ENCODE measurements at regions not wholly inside any gene's neighbourhood (a gene's known extent, or its start where the extent isn't known, plus 50 kb on each side); places are given as distances from the start of the nearest gene placed in this dataset.

DNA sequence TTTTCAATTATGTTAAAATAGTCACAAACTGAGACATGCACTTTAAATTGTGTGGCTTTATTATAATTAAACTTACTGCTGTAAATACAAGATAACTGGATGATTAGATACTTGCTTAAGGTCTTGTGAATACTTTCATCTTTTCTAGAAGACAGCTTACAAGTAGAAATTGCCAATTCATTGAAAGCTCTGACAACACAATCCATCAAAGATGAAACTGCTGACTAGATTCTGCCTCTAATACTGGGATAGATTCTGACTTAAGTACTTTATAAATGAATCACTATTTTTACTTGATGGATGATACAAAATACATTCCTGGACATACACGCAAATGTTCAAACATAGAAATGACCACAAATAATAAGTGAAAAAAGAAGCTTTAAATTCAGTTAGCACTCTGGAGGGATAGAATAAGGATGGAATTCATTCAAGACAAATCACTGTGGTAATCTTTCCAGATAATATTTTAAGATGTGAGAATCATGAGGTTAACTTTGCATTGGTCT is 876.8 kb downstream of the RPS29 start (continued):
- TF ChIP-seq CBX3 (IDR thresholded peaks at IDR 0.05; ENCODE audit: low read depth) (no peak), ZBTB33 (IDR thresholded peaks at IDR 0.05; ENCODE audit: extremely low read depth, insufficient replicate concordance, low read length) (no peak), ZFX (IDR thresholded peaks at IDR 0.05) (no peak), ELF1 (IDR thresholded peaks at IDR 0.05; ENCODE audit: borderline replicate concordance, low read depth) (no peak), EGR1 (IDR thresholded peaks at IDR 0.05; ENCODE audit: low read depth) (no peak), POLR2AphosphoS5 (IDR thresholded peaks at IDR 0.05; ENCODE audit: low read depth, low read length) (no peak), YY1 (IDR thresholded peaks at IDR 0.05; ENCODE audit: extremely low read depth, insufficient replicate concordance, low read depth, low read length) (no peak), JUND (IDR thresholded peaks at IDR 0.05) (no peak), ZNF274 (IDR thresholded peaks at IDR 0.05; ENCODE audit: low read depth, low read length) (no peak), EZH2 (IDR thresholded peaks at IDR 0.05) (no peak)

GRCh38 chr14:48704639-48705038 is 881.5 kb downstream of the RPS29 start:
- DNase-seq (ENCODE audit: low read depth, low spot score) (no peak), ATAC-seq (no peak)
- Histone ChIP-seq H3K4me3 (replicated peaks in 1 of 2; ENCODE audit: low read depth in 1 of 2, low read length in 2 of 2) (no peak overlapping the region), H3K36me3 (ENCODE audit: control insufficient read depth in 1 of 2, insufficient read depth in 2 of 2, low read length in 2 of 2) (no peaks in the 10 kb centered on the region), H3K4me1 (ENCODE audit: control insufficient read depth in 1 of 2, insufficient read depth in 2 of 2, low read length in 2 of 2) (no peaks in the 10 kb centered on the region), H4K20me1 (ENCODE audit: insufficient read depth) (no peaks in the 10 kb centered on the region), H3K9ac (ENCODE audit: low read length) (no peak overlapping the region), H3K79me2 (ENCODE audit: insufficient read depth, low read length) (no peaks in the 10 kb centered on the region), H3K9me2 (ENCODE audit: insufficient read depth) (no peaks in the 10 kb centered on the region), H3K27me3 (ENCODE audit: insufficient read depth, low read length) (no peaks in the 10 kb centered on the region), H2AFZ (ENCODE audit: low read depth, low read length, poor library complexity, severe bottlenecking) (no peak overlapping the region), H3K4me2 (ENCODE audit: low read length) (no peak overlapping the region), H3K9me3 (ENCODE audit: control insufficient read depth in 1 of 2, insufficient read depth in 1 of 2, low read depth in 1 of 2, low read length in 2 of 2) (no peaks in the 10 kb centered on the region), H3K27ac (ENCODE audit: low read depth, low read length) (no peak overlapping the region)
- TF ChIP-seq JUND (IDR thresholded peaks at IDR 0.05) (no peak), CEBPB (IDR thresholded peaks at IDR 0.05; ENCODE audit: low read depth) (no peak), SIN3A (IDR thresholded peaks at IDR 0.05; ENCODE audit: low read depth) (no peak), REST (IDR thresholded peaks at IDR 0.05; ENCODE audit: low read depth) (no peak), RAD21 (IDR thresholded peaks at IDR 0.05; ENCODE audit: low read depth) (no peak), EZH2phosphoT487 (IDR thresholded peaks at IDR 0.05; ENCODE audit: borderline replicate concordance) (no peak), POLR2A (IDR thresholded peaks at IDR 0.05; ENCODE audit: borderline replicate concordance, extremely low read depth, insufficient read depth, insufficient read length) (no peak), TCF7L2 (IDR thresholded peaks at IDR 0.05; ENCODE audit: borderline replicate concordance, extremely low read depth, insufficient read depth, insufficient read length) (no peak), EGR1 (IDR thresholded peaks at IDR 0.05; ENCODE audit: low read depth) (no peak), ELF1 (IDR thresholded peaks at IDR 0.05; ENCODE audit: borderline replicate concordance, low read depth) (no peak), POLR2AphosphoS5 (IDR thresholded peaks at IDR 0.05; ENCODE audit: low read depth, low read length) (no peak), SP1 (IDR thresholded peaks at IDR 0.05; ENCODE audit: low read depth) (no peak), CBX3 (IDR thresholded peaks at IDR 0.05; ENCODE audit: low read depth) (no peak), YY1 (IDR thresholded peaks at IDR 0.05; ENCODE audit: extremely low read depth, insufficient replicate concordance, low read depth, low read length) (no peak)
- TF ChIP-seq, protein P1, sequence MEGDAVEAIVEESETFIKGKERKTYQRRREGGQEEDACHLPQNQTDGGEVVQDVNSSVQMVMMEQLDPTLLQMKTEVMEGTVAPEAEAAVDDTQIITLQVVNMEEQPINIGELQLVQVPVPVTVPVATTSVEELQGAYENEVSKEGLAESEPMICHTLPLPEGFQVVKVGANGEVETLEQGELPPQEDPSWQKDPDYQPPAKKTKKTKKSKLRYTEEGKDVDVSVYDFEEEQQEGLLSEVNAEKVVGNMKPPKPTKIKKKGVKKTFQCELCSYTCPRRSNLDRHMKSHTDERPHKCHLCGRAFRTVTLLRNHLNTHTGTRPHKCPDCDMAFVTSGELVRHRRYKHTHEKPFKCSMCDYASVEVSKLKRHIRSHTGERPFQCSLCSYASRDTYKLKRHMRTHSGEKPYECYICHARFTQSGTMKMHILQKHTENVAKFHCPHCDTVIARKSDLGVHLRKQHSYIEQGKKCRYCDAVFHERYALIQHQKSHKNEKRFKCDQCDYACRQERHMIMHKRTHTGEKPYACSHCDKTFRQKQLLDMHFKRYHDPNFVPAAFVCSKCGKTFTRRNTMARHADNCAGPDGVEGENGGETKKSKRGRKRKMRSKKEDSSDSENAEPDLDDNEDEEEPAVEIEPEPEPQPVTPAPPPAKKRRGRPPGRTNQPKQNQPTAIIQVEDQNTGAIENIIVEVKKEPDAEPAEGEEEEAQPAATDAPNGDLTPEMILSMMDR (IDR thresholded peaks at IDR 0.05 in 2 of 3, conservative IDR thresholded peaks at IDR 0.05 in 1 of 3; ENCODE audit: borderline replicate concordance in 1 of 3, insufficient read depth in 1 of 3, low read depth in 2 of 3, low read length in 2 of 3), result no peak
- ChIA-PET RAD21 (ENCODE audit: low non-redundant PET in 1 of 2, low total read pairs in 2 of 2, uncharacterized antibody in 2 of 2, unreplicated experiment in 2 of 2) (no interaction called here), CTCF (no interaction called here), POLR2A (no interaction called here)
- intact Hi-C loops (cut with micrococcal nuclease), result no loop called here
- no TSS peak for BruUV-seq (replicated peaks)
